ENCODE measurements at regions not wholly inside any gene's neighbourhood (a gene's known extent, or its start where the extent isn't known, plus 50 kb on each side); places are given as distances from the start of the nearest gene placed in this dataset.

DNA sequence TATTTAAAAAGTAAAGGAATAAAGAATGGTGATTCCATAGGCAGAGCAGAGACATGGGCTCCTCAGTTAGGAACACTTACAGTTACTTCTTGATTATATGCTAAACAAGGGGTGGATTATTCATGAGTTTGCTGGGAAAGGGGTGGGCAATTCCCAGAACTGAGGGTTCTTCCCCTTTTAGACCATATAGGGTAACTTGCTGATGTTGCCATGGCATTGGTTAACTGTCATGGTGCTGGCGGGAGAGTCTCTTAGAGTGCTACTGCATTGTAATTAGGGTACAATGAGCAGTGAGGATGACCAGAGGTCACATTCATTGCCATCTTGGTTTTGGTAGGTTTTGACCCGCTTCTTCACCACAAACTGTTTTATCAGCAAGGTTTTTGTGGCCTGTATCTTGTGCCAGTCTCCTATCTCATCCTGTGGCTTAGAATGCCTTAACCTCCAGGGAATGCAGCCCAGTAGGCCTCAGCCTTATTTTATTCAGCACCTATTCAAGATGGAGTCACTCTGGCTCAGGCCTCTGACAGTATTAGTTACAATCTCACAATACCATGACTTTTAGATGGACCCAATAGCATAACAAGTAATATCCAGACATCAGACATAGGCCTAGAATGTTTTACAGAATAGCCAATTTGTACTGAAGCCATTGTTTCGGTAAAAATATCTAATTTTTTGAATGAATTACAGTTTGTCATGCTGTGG lies 106.8 kb downstream of the ZBTB18 start:
- H3K27ac ChIP-seq = no peak overlapping the region
- no peak for TF ChIP-seq ZFX (IDR thresholded peaks at IDR 0.05)
- TF ChIP-seq, protein P1, sequence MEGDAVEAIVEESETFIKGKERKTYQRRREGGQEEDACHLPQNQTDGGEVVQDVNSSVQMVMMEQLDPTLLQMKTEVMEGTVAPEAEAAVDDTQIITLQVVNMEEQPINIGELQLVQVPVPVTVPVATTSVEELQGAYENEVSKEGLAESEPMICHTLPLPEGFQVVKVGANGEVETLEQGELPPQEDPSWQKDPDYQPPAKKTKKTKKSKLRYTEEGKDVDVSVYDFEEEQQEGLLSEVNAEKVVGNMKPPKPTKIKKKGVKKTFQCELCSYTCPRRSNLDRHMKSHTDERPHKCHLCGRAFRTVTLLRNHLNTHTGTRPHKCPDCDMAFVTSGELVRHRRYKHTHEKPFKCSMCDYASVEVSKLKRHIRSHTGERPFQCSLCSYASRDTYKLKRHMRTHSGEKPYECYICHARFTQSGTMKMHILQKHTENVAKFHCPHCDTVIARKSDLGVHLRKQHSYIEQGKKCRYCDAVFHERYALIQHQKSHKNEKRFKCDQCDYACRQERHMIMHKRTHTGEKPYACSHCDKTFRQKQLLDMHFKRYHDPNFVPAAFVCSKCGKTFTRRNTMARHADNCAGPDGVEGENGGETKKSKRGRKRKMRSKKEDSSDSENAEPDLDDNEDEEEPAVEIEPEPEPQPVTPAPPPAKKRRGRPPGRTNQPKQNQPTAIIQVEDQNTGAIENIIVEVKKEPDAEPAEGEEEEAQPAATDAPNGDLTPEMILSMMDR (conservative IDR thresholded peaks at IDR 0.05) = no peak

DNA sequence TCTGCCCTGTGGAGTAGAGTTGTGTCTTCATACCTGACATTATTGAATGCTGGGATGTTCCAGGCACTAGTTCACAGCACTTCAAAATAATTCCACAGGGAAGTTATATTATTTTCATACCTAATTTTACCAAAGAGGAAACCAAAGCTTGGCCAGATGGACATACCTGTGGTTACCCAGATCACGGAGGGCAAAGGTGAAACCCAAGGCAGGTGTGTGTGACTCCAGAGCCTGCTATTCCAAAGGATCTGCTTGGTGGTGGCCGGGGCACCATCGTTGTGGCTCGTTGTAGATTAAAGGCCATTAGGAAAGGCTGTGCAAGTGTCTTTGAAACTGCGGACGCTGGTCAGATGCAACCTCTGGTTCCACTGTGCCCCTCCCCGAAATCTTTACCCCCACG lies 108.6 kb downstream of the ZBTB18 start:
- H3K27ac ChIP-seq = no peak overlapping the region
- no peak for TF ChIP-seq ZFX (IDR thresholded peaks at IDR 0.05)
- TF ChIP-seq, protein P1 (conservative IDR thresholded peaks at IDR 0.05) = no peak

DNA sequence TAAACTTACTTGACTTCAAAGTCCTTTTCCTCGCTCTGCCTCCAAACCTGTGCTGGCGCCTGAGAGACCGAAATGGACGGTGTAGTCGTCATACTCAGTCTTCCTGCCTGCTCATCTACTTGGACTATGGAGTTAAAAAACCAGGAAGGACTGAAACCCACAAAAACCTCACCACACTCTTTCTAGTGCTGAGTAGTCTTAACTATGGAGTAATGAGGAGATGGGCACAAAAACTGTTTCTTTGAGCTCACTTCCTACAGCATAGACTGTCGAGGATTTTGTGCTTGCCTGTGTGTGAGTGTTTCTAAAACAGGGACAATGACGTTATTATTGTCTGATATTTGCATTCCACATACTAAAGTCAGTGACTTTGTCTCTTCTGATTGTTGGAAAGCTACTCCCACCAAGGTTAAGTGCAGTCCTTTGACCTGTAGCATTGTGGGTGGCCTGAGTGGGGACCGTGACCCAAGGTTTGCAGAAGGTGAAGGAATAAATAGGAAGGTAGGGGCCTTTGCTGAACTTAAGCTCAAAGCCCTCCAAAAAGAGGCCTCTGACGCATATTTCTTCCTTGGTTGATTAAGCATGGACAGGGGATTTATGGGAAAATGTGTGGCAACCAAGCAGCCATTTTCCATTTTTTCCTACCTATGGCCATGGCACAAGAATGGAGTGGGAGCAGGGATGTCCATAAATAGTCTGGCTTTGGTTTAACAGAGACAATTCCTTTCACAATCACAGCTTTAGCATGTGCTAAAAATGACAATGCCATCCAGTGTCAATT lies 109.6 kb downstream of the ZBTB18 start:
- no peak overlapping the region for H3K27ac ChIP-seq
- TF ChIP-seq, protein P1 (conservative IDR thresholded peaks at IDR 0.05) = no peak
- TF ChIP-seq ZFX (IDR thresholded peaks at IDR 0.05) = no peak

- TF ChIP-seq, protein P1 (conservative IDR thresholded peaks at IDR 0.05) = no peak
- TF ChIP-seq ZFX (IDR thresholded peaks at IDR 0.05) = no peak
- H3K27ac ChIP-seq = no peak overlapping the region
Measured at GRCh38 chr1:244161236-244161510, 110.1 kb downstream of the ZBTB18 start.

GRCh38 chr1:244162786-244163530 lies 111.9 kb downstream of the ZBTB18 start:
- H3K27ac ChIP-seq = no peak overlapping the region
- no peak for TF ChIP-seq ZFX (IDR thresholded peaks at IDR 0.05)
- TF ChIP-seq, protein P1 (conservative IDR thresholded peaks at IDR 0.05) = no peak

DNA sequence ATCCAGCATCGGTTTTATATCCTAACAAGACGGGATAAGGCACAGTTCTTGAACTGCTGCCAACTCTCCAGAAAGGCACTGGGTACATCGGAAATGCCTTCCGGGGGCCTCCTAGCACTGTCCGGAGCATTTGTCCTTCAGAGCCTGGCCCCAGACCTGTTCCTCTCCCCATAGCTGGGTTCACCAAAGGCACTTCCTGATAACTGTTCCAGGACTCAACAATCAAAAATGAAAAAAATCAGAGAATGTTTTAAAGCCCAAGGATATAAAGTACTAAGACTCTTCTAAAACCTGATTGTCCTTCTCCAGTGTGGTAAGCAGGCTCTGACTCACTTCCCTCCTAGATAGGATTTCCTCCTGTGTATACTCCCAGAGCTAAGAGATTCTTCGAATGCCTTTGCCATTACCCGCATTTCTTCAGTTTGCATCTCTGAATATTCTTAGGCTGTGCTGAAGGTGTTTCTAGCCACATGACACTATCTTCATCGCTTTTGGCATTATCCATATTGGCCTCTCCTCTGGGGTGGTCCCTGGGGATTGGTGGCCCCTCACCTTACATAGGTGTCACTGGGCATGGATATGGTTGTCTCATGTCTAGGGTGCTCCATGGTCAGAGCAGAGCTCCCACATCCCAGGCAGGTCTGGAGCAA lies 112.9 kb downstream of the ZBTB18 start:
- no peak overlapping the region for H3K27ac ChIP-seq
- TF ChIP-seq ZFX (IDR thresholded peaks at IDR 0.05) = no peak
- TF ChIP-seq, protein P1 (conservative IDR thresholded peaks at IDR 0.05) = no peak

Measured in C4-2B (cell line).